ENCODE measurements at regions not wholly inside any gene's neighbourhood (a gene's known extent, or its start where the extent isn't known, plus 50 kb on each side); places are given as distances from the start of the nearest gene placed in this dataset.
A peak's percentile ranks its signal among the peaks of the same experiment; 100 is the strongest.

DNA sequence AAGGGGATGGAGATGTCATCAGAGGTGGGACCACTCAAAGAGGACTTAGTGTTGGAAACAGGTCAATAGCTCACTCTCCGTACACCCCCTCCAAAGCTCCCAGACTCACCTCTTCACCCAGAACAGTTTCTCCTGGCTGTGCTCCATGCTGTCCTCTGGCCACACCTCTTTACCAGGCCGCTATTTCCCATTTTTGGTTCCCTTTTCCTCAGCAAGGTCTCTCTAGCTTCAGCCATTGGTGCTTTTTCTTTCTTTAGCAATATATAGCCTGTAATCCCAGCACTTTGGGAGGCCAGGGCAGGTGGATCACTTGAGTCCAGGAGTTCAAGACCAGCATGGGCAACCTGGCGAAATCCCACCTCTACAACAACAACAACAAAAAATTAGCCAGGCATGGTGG, 123.6 kb upstream of the SMAD3 start:
- DNase-seq (ENCODE audit: low read depth) = no peak

DNA sequence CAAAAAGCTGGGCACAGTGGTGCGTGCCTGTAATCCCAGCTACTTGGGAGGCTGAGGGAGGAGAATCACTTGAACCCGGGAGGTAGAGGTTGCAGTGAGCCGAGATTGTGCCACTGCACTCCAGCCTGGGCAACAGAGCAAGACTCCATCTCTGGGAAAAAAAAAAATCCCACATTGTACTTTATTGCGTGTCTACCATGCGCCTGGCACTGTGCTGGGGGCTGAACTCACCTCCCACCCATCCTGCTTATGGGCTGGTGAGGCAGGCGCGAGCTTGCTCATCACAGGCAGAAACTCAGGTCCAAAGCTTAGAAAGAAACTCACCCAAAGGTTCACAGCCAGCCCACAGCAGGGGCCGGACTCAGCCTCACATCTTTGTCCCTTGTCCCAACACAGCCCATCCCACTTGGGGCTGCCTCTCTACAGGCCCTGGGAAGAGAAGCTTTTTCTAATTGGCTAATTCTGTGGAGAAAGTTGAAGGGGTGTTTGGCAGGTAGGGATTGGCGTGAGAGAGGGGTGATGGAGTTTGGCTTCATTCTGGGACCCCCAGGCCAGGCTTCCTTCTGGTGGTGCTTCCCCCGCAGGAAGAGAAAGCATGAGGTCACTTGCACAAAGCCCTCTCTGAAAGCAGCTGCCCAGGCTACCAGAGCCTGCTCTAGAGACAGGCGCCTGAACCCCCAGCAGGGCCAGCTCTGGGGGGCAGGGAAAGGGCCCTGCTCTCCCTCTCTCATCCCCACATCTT, 122.6 kb upstream of the SMAD3 start:
- DNase-seq (ENCODE audit: low read depth) = no peak

DNA sequence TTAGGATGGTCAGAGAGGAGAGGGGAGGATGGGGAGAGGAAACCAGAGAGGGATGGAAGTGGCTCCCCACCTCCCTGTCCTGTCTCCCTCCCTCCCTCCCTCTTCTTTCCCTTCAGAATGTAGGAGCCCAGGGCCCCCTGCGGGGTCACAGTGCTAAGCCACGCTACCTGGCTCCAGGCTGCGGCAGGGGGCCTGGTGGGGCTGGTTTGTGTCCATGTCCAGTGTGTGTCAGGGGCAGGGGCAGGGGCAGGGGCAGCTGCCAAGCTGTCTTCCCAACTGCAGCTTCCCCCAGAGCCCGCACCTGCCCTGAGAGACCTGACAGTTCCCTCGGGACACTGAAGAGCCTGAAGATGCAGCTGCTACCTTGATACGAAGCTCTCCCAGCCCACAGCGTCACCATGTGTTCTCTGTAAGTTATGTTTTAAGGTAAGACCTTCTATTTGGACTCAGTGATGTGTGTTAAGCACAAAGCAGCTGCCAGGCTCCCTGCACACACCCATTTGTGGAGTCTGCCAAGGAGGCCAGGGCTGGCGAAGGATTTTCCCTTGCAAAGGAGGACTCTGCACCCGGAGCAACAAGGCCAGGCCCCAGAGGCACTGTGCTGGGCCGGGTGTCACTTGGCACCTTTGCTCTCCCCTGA, 121.8 kb upstream of the SMAD3 start:
- peak; percentile 39 for DNase-seq (ENCODE audit: low read depth)

DNA sequence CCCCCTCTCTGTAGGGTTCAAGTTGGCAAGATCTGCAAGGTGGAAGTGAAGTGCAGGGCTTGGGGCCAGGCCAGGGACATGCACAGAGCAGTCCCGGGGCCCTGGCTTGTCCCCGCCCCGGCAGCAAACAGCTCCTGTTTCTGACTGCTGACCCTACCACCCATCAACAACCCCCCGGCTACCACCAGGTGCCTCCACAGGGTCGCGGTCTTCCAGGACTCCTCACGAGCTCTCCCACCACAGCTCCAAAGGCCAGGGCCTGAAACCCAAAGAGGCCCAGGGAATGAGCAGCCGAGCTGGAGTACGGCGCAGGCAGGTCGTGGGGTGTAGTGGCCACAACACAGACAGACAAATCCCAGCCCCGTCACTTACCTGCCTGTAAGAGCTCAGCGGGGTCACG, 121.3 kb upstream of the SMAD3 start:
- no peak for DNase-seq (ENCODE audit: low read depth)

DNA sequence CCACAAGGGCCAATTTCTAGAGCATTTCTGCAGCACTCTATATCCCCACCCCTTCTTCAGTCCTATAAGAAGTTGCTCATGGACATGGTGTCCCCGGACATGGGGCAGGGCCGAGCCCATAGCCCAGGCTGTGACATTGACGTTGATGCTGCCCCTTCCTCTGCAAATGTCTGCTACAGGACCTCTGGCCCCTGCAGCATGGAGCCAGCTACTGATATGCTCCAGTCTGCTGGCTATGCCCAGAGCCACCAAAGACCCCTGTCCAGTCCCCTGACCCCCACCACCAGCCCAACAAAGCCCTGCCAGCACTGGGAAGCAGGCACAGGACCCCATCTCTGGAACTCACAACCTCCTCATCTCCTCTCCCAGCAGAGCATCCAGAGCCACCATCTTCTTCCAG, 120.1 kb upstream of the SMAD3 start:
- DNase-seq (ENCODE audit: low read depth) = no peak

DNA sequence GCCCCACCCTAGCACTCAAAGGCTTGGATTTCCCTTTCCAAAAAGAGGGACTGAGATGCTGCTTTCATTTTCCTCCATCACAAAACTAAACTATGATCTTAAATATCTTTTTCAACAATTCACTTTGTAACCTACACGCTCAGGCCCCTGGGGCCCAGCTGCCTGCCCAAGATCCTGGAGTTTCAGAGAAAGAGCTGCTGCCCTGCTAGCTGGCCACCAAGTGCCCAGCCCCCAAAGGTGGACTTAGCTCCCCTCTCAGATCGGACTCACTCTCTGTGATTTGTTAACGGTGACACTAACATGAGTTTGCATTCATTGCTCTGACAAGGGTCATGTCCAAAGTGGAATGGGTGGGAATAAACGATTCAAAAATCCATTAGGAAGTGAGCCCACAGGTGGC, 119.6 kb upstream of the SMAD3 start:
- DNase-seq (ENCODE audit: low read depth) = no peak

DNA sequence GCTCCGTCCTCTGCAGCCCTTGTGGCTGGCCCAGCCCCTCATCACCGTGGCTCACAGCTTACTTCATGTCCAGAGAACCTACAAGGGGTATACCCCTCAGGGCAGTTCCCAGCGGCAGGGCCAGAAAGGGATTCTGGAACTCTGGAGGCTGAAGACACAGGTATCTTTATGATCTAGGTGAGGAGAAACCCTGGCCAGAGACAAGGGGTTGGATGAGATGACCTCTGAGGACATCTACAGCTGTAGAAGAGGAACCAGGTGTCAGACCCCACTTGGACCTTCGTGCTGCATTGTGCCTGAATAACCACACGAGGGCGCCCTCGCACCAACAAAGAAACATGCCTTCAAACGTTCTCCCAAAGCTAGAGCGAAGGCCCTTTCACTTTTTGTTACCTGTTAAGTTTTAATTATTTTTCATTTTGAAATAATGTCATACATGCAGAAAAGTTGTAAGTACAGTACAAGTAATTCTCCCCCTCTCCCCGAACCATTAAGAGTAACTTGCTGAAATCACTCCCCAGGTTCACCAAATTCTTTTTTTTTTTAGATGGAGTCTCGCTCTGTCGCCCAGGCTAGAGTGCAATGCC, 118.7 kb upstream of the SMAD3 start:
- peak; percentile 80 for DNase-seq (ENCODE audit: low read depth)

DNA sequence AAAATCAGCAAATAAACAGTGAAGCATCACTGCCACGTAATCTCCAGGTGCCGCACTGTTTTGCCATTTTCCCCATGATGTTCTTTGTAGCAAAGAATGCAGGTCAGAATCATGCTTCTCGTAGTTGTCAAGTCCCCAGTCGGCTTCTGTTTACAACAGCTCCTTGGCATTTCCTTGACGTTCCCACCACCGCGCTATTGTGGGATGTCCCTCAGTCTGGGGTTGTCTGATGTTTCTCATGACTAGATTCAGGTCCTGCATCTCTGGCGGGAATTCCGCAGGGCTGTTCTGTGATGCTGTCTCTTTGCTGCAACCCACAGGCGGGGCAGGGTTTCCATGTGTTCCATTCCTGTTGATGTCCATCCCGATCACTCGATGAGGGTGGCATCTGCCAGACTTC, 117.9 kb upstream of the SMAD3 start:
- no peak for DNase-seq (ENCODE audit: low read depth)

DNA sequence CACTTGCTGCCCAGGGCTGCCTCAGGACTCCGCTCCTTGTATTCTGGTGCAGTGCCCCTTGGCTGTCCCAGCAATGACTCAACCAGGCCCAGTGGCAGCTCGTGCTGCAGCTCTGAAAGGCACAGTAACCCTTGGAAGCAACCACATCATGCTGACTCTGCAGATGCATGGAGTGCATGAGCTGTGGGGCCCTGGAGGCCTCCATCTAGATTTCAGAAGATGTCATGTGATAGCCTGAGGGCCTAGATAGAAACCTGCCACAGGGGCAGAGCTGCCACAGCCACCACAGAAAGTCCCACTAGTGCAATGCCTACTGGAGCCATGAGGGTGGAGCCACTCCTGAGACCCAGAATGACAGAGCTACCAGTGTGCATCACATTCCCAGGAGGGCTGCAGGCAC, 117.1 kb upstream of the SMAD3 start:
- peak; percentile 72 for DNase-seq (ENCODE audit: low read depth)

DNA sequence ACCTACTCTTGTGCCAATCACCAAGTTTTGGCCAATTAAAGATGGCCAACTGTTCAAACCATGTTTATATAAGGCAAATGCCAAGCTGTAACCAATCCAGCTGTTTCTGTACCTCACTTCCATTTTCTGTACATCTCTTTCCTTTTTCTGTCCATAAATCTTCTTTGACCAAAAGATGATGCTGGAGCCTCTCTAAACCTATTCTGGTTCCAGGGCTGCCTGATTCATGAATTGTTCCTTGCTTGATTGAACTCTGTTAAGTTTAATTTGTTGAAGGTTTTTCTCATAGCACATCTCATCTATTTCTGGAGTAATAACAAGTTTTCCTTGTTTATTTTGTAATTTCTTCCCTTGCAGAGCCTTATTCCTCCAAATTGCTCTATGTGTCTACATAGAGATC, 115.3 kb upstream of the SMAD3 start:
- no peak for DNase-seq (ENCODE audit: low read depth)

DNA sequence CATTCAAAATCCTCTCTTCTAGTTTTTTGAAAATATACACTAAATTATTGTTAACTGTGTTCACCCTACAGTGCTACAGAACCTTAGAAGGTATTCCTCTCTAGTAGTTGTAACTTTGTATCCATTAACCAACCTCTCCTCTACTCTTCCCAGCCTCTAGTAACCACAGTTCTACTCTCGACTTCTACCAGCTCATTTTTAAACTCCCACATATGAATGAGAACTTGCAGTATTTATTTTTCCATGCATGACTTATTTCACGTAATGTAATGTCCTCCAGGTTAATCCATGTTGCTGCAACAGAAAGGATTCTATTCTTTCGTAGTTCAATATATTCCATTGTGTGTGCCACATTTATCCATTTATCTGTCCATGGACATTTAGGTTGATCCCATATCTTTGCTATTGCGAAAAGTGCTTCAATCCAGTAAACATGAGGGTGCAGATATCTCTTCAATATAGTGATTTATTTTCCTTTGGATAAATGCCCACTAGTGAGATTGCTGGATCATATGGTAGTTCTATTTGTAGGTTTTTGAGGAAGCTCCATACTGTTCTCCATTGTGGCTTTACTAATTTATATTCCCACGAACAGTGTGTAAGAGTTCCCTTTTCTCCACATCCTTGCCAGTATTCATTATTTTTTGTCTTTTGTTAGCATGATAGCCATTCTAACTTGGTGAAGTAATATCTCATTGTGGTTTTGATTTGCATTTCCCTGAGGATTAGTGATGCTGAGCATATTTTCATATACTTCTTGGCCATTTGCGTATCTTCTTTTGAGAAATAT, 113.7 kb upstream of the SMAD3 start:
- DNase-seq (ENCODE audit: low read depth) = no peak

DNA sequence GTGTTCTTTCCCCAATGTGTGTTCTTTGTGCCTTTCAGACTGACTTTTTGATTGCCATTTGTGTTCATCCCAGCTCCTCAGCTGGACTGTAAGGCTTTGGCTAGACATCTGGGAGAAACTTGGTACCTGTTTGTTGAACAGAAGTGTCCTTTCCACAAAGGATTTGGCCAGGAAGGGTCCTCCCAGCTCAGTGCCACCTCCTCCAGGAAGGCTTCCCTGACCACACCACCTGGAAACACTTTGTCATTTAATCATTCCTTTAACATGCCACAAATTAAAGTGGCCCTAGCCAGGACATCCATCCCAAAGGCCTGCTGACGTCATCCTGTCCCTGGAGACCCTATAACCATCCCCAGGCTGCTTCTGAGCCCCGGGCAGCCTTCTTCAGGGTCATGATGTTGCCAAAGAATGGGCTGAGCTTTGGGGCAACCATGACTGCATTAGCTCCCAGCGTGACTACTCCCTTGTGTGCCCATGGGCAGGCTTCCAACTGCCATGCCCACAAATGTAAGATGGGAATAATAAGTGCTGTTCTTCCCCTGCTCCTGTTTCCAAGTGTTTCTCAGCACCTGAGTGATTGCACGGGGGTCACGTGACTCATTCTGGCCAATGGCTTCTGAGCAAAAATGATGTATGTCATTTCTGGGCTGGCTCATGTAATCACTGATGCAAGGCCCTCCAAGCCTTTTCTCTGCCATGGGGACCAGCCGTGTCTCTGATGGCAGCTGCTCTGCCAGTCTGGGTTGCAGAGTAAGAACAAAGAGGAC, 112.5 kb upstream of the SMAD3 start:
- DNase-seq (ENCODE audit: low read depth) = no peak

DNA sequence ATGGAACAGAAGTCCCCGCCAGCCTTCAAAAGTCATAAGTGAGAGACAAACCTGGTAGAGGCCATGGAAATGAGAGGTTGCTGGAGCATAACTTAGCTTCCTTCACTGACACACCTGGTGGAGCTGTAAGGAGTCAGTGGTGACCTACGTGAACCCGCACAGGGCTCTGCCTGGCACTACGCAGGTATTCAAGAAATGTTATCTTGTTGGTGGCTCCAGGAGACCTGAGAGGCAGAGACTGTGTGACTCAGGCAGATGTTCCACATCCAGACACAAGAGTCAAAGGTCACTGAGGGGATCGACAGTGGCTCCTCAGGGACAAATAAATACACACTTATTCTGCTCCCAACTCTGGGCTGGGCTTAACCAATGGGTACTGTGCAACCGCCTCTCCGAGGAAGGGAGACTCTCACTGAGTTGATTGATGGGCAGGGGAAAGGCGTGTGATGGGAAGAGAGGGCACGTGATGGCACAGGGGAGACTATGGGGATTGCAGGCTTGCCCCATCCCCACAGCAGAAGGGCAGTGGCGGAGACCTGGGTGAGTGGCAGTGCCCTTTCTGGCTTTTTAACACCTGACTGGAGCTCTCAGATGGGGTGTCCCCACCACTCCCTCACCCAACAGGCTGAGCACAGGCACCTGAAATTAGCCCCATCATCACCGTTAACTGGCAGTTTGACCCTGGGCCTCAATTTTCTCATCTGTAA, 111.7 kb upstream of the SMAD3 start:
- DNase-seq (ENCODE audit: low read depth) = no peak

DNA sequence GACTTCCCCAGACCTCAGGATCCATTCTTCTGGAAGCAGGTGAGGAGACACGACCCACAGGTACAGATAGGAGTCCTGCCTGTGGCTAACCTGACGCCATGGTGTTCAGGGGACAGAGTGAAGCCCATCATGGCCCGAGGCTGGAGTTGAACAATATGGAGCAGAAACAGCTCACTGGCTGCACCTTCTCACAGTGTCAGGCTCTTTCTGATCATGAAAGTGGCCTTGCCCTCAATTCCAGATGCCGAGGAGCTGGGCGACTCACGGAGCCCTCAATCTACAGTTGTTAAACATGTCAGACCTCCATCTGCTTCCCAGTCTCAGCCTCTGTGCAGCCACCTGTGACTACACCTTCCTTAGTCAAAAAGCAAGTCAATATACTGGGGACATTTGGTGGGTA, 110.8 kb upstream of the SMAD3 start:
- DNase-seq (ENCODE audit: low read depth) = no peak

DNA sequence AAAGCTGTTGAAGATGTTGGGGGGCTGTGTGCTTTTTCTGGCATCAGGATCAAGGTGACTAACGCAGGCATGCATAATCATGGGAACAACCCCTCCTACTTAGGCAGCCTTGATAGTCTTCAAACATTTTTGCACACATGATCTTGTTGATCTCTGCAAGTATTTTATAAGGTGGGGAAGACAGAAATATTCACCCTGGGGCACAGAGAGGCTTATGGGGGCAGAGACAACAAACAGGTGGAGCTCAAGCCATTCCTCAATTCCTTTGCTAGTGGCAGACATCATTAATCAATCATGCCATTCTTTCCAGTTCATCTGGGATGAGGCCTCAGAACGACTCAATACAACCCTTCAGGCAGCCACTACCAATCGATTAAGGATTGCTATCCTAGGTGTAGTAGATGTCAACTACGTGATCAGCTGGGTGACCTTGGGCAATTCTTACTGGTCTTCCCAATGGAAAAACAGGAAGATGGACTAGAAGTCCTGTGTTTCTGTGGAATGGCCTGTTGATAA, 110.3 kb upstream of the SMAD3 start:
- DNase-seq (ENCODE audit: low read depth) = no peak

DNA sequence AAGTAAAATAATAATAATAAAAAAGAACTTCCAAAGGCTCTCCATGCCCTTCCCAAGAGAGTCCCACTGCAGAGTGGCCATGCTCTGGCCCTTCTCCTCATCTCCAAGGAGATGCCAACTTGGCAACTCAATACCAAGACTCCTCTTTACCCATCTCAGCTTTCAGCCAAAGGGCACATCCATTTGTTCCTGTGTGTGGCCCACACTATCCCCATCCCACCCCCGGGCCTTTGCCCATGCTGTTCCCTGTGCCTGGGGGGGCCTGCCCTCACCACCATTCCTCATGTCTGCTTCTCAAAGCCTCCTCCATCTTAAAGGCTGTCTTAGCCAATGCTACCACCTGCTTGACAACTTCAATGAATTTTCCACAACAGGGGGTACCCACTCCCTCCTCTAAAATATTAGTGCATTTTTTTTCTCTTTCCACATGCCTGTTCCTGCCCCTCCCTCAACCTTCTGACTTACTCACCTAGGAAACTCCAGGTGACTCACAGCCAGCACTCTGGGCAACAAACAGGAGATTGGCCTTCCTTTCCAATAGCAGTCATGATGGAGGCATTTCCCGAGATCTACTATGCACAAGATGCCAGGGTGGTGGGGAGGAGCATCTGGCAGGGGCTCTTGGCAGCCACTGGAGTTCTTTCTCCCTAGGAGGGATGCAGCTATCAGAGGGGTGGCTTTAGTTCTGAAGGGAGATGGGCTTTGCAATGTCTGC, 109.4 kb upstream of the SMAD3 start:
- no peak for DNase-seq (ENCODE audit: low read depth)

DNA sequence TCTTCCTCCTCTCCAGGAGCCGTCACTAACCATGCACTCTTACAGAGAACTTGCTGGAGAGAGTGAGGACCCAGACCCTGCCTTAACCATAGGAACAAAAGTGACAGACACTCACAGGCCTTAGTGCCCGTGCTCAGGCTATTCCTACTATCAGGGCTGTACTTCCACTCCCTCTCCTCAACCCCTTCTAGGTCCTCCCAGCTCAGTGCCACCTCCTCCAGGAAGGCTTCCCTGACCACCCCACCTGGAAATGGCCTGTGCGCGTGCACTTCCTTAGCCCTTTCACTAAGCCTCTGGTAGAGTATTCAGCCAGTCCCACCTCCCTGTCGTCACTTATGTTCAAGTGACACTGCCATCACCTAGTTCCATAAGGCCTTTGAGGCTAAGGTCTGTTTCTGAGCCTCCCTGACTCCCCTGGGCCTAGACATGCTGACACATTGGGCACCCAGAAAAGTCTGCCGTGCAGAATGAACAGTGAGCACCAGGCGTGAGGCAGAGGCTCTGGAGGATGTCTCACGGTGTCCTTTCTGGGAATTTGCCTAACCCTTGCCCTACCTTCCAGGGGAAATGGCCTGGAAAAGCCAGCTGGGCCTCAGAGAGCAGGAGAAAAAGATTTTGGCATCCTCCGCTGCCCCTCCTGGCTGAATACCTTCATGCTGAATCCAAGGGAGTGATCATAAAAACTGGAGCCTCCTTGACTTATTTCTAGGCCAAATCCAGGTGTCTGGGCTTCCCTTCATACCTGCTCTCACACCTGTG, 108.6 kb upstream of the SMAD3 start:
- DNase-seq (ENCODE audit: low read depth) = no peak

DNA sequence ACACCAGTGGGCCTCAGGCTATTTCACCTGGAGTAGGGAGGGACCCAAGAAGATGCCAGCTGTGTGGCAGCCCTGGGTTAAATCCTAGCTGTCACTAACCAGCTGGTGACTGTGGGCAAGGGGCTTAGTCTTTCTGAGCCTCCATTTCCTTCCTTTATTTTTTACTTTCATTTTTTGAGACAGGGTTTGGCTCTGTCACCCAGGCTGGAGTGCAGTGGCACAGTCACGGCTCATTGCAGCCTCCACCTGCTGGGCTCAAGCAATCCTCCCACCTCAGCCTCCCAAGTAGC, 108.0 kb upstream of the SMAD3 start:
- DNase-seq (ENCODE audit: low read depth) = no peak

DNA sequence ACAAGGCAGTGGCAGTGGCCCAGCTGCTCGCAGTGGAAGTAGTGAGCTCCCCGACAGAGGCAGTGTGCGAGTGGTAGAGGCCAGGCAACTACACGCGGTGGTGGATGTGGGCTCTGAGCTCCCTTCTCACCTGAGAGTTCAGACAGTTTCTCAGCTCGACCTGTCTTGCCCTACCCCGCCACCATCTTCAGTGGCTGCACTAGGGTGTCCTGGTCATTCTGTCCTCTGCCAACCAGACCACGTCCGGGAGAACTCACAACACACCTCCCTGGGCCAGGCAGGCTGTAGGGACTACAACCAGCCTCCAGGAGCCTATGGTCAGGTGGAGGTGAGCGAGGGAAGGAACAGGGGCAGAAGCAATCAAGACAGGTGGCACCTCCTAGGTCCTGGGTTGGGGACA, 106.3 kb upstream of the SMAD3 start:
- DNase-seq (ENCODE audit: low read depth) = no peak

Data from myocyte (in vitro differentiated cells).